ENCODE measurements at regions not wholly inside any gene's neighbourhood (a gene's known extent, or its start where the extent isn't known, plus 50 kb on each side); places are given as distances from the start of the nearest gene placed in this dataset.

DNA sequence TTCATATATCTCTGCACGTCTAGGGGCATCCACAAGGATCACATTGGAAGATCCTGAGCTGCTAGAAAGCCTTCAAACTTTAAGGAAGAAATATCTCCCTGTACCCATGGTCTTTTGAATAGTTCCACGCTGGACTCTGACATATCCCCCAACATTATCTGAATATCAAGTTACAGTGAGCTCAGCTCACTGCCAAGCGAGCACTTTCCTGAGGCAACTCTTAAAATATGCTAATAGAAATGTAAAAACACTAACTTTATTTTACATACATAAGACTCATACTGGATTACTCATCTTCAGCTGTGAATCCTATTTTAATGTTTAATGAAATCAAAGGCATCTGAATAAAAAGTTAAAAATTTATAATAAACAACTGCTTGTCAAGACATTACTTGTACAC, 420.2 kb upstream of the CCDC54 start:
- TF ChIP-seq, protein P1, sequence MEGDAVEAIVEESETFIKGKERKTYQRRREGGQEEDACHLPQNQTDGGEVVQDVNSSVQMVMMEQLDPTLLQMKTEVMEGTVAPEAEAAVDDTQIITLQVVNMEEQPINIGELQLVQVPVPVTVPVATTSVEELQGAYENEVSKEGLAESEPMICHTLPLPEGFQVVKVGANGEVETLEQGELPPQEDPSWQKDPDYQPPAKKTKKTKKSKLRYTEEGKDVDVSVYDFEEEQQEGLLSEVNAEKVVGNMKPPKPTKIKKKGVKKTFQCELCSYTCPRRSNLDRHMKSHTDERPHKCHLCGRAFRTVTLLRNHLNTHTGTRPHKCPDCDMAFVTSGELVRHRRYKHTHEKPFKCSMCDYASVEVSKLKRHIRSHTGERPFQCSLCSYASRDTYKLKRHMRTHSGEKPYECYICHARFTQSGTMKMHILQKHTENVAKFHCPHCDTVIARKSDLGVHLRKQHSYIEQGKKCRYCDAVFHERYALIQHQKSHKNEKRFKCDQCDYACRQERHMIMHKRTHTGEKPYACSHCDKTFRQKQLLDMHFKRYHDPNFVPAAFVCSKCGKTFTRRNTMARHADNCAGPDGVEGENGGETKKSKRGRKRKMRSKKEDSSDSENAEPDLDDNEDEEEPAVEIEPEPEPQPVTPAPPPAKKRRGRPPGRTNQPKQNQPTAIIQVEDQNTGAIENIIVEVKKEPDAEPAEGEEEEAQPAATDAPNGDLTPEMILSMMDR (IDR thresholded peaks at IDR 0.05; ENCODE audit: insufficient read depth, low read length): no peak
- TF ChIP-seq, protein P2, sequence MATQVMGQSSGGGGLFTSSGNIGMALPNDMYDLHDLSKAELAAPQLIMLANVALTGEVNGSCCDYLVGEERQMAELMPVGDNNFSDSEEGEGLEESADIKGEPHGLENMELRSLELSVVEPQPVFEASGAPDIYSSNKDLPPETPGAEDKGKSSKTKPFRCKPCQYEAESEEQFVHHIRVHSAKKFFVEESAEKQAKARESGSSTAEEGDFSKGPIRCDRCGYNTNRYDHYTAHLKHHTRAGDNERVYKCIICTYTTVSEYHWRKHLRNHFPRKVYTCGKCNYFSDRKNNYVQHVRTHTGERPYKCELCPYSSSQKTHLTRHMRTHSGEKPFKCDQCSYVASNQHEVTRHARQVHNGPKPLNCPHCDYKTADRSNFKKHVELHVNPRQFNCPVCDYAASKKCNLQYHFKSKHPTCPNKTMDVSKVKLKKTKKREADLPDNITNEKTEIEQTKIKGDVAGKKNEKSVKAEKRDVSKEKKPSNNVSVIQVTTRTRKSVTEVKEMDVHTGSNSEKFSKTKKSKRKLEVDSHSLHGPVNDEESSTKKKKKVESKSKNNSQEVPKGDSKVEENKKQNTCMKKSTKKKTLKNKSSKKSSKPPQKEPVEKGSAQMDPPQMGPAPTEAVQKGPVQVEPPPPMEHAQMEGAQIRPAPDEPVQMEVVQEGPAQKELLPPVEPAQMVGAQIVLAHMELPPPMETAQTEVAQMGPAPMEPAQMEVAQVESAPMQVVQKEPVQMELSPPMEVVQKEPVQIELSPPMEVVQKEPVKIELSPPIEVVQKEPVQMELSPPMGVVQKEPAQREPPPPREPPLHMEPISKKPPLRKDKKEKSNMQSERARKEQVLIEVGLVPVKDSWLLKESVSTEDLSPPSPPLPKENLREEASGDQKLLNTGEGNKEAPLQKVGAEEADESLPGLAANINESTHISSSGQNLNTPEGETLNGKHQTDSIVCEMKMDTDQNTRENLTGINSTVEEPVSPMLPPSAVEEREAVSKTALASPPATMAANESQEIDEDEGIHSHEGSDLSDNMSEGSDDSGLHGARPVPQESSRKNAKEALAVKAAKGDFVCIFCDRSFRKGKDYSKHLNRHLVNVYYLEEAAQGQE (IDR thresholded peaks at IDR 0.05; ENCODE audit: insufficient replicate concordance, low read depth): no peak
- TF ChIP-seq POLR2AphosphoS5 (IDR thresholded peaks at IDR 0.05; ENCODE audit: low read depth) (no peak), GABPA (IDR thresholded peaks at IDR 0.05; ENCODE audit: low read depth) (no peak), SPI1 (IDR thresholded peaks at IDR 0.05; ENCODE audit: borderline replicate concordance, low read depth) (no peak)

Measured in HL-60 (cell line).